ENCODE measurements at regions not wholly inside any gene's neighbourhood (a gene's known extent, or its start where the extent isn't known, plus 50 kb on each side); places are given as distances from the start of the nearest gene placed in this dataset.

GRCh38 chr3:188947401-188948280 is 224.1 kb upstream of the TPRG1 start:
- DNase-seq = peak; percentile 94
- H3K9ac ChIP-seq (ENCODE audit: low read length) = peak overlapping the region; percentile 67
- H3K4me2 ChIP-seq (ENCODE audit: low read length) = peak overlapping the region; percentile 80
- H3K27ac ChIP-seq (ENCODE audit: low read depth, low read length) = peak overlapping the region; percentile 18
- H3K56ac ChIP-seq (ENCODE audit: low read length) = peak overlapping the region; percentile 91
- H3K36me3 ChIP-seq (ENCODE audit: control insufficient read depth, insufficient read depth, low read length) = no peaks in the 10 kb centered on the region
- no CpG with 5 or more reads among the region's 48 CpGs for WGBS (ENCODE audit: extremely low coverage, insufficient coverage, low lambda C conversion rate)
- H2BK120ac ChIP-seq (ENCODE audit: low read depth, low read length) = peak overlapping the region; percentile 61
- H3K4me3 ChIP-seq (ENCODE audit: low read length) = peak overlapping the region; percentile 51
- H3K4me1 ChIP-seq (ENCODE audit: control insufficient read depth, low read depth, low read length) = peaks cover 6% of the 10 kb centered on the region
- no peak overlapping the region for H3K23ac ChIP-seq (ENCODE audit: low read length)
- no peak overlapping the region for H4K8ac ChIP-seq (ENCODE audit: low read depth, low read length)
- H4K5ac ChIP-seq (ENCODE audit: low read length) = no peak overlapping the region
- no peak overlapping the region for H2AK5ac ChIP-seq (ENCODE audit: low read length)
- H3K27me3 ChIP-seq (ENCODE audit: insufficient read depth, low read length, poor library complexity) = no peaks in the 10 kb centered on the region
- no peak overlapping the region for H2BK5ac ChIP-seq (ENCODE audit: low read length)
- no peaks in the 10 kb centered on the region for H3K79me1 ChIP-seq (ENCODE audit: low read length)
- peak overlapping the region; percentile 64 for H3K18ac ChIP-seq (ENCODE audit: low read length)
- H3K79me2 ChIP-seq (ENCODE audit: control insufficient read depth, insufficient read depth, low read length) = no peaks in the 10 kb centered on the region
- no peak overlapping the region for H2BK15ac ChIP-seq (replicated peaks; ENCODE audit: low read depth)
- peak overlapping the region; percentile 19 for H3K4ac ChIP-seq (ENCODE audit: low read depth, low read length)

- no peak overlapping the region for H3K4ac ChIP-seq (ENCODE audit: low read depth, low read length)
- H3K9ac ChIP-seq (ENCODE audit: low read length) = peak overlapping the region; percentile 57
- H2AK5ac ChIP-seq (ENCODE audit: low read length) = no peak overlapping the region
- peak overlapping the region; percentile 33 for H4K5ac ChIP-seq (ENCODE audit: low read length)
- DNase-seq = peak; percentile 51
- peak overlapping the region; percentile 5 for H2BK5ac ChIP-seq (ENCODE audit: low read length)
- peak overlapping the region; percentile 64 for H3K18ac ChIP-seq (ENCODE audit: low read length)
- no peak overlapping the region for H3K4me3 ChIP-seq (ENCODE audit: low read length)
- H2BK15ac ChIP-seq (replicated peaks; ENCODE audit: low read depth) = no peak overlapping the region
- H3K36me3 ChIP-seq (ENCODE audit: control insufficient read depth, insufficient read depth, low read length) = no peaks in the 10 kb centered on the region
- H3K56ac ChIP-seq (ENCODE audit: low read length) = peak overlapping the region; percentile 73
- H3K4me1 ChIP-seq (ENCODE audit: control insufficient read depth, low read depth, low read length) = peaks cover 6% of the 10 kb centered on the region
- WGBS (ENCODE audit: extremely low coverage, insufficient coverage, low lambda C conversion rate) = no CpG with 5 or more reads among the region's 10 CpGs
- no peaks in the 10 kb centered on the region for H3K79me2 ChIP-seq (ENCODE audit: control insufficient read depth, insufficient read depth, low read length)
- H3K23ac ChIP-seq (ENCODE audit: low read length) = no peak overlapping the region
- H4K8ac ChIP-seq (ENCODE audit: low read depth, low read length) = no peak overlapping the region
- H3K4me2 ChIP-seq (ENCODE audit: low read length) = peak overlapping the region; percentile 13
- peak overlapping the region; percentile 18 for H3K27ac ChIP-seq (ENCODE audit: low read depth, low read length)
- H3K79me1 ChIP-seq (ENCODE audit: low read length) = no peaks in the 10 kb centered on the region
- no peak overlapping the region for H2BK120ac ChIP-seq (ENCODE audit: low read depth, low read length)
- H3K27me3 ChIP-seq (ENCODE audit: insufficient read depth, low read length, poor library complexity) = no peaks in the 10 kb centered on the region
Measured at GRCh38 chr3:188948281-188948996, 223.3 kb upstream of the TPRG1 start.

DNA sequence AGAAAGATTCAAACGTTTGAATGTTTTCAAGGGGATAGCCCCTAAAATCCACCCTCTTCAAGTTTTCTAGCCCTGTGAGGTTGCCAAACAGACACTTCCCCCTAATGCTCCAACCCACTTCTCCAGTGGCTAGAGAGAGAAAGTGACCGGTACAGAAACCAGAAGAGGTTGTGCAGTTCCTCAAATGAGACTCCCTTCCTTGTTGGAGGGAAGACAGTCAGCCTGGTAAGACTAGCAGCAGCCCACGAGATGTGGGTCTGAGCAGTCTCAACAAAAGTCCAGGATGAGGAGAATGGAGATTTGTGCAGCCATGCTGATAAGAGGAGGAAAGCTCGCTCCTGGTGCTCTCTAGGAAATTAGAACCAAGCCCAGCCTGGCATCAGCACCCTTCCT is 222.8 kb upstream of the TPRG1 start:
- H2BK120ac ChIP-seq (ENCODE audit: low read depth, low read length) = no peak overlapping the region
- H3K79me2 ChIP-seq (ENCODE audit: control insufficient read depth, insufficient read depth, low read length) = no peaks in the 10 kb centered on the region
- no peak overlapping the region for H4K5ac ChIP-seq (ENCODE audit: low read length)
- peak overlapping the region; percentile 17 for H3K56ac ChIP-seq (ENCODE audit: low read length)
- peaks cover 6% of the 10 kb centered on the region for H3K4me1 ChIP-seq (ENCODE audit: control insufficient read depth, low read depth, low read length)
- H3K27ac ChIP-seq (ENCODE audit: low read depth, low read length) = no peak overlapping the region
- H3K4me2 ChIP-seq (ENCODE audit: low read length) = no peak overlapping the region
- no peaks in the 10 kb centered on the region for H3K36me3 ChIP-seq (ENCODE audit: control insufficient read depth, insufficient read depth, low read length)
- H3K9ac ChIP-seq (ENCODE audit: low read length) = no peak overlapping the region
- H2BK15ac ChIP-seq (replicated peaks; ENCODE audit: low read depth) = no peak overlapping the region
- no peak overlapping the region for H3K23ac ChIP-seq (ENCODE audit: low read length)
- no peaks in the 10 kb centered on the region for H3K79me1 ChIP-seq (ENCODE audit: low read length)
- WGBS (ENCODE audit: extremely low coverage, insufficient coverage, low lambda C conversion rate) = no CpG with 5 or more reads among the region's 4 CpGs
- H3K18ac ChIP-seq (ENCODE audit: low read length) = no peak overlapping the region
- H2BK5ac ChIP-seq (ENCODE audit: low read length) = no peak overlapping the region
- no peak for DNase-seq
- no peak overlapping the region for H3K4me3 ChIP-seq (ENCODE audit: low read length)
- no peak overlapping the region for H2AK5ac ChIP-seq (ENCODE audit: low read length)
- H4K8ac ChIP-seq (ENCODE audit: low read depth, low read length) = no peak overlapping the region
- no peak overlapping the region for H3K4ac ChIP-seq (ENCODE audit: low read depth, low read length)
- H3K27me3 ChIP-seq (ENCODE audit: insufficient read depth, low read length, poor library complexity) = no peaks in the 10 kb centered on the region

GRCh38 chr3:188949456-188949855 is 222.3 kb upstream of the TPRG1 start:
- H3K4me3 ChIP-seq (ENCODE audit: low read length) = no peak overlapping the region

GRCh38 chr3:188949996-188950395 is 221.8 kb upstream of the TPRG1 start:
- no peak overlapping the region for H3K18ac ChIP-seq (ENCODE audit: low read length)
- no peak overlapping the region for H3K4me2 ChIP-seq (ENCODE audit: low read length)
- H3K23ac ChIP-seq (ENCODE audit: low read length) = no peak overlapping the region
- H3K79me1 ChIP-seq (ENCODE audit: low read length) = no peaks in the 10 kb centered on the region
- no peaks in the 10 kb centered on the region for H3K79me2 ChIP-seq (ENCODE audit: control insufficient read depth, insufficient read depth, low read length)
- no peak overlapping the region for H2BK5ac ChIP-seq (ENCODE audit: low read length)
- no peak overlapping the region for H3K4me3 ChIP-seq (ENCODE audit: low read length)
- no peak overlapping the region for H2AK5ac ChIP-seq (ENCODE audit: low read length)
- H3K27ac ChIP-seq (ENCODE audit: low read depth, low read length) = no peak overlapping the region
- DNase-seq = no peak
- no peak overlapping the region for H2BK120ac ChIP-seq (ENCODE audit: low read depth, low read length)
- H2BK15ac ChIP-seq (replicated peaks; ENCODE audit: low read depth) = no peak overlapping the region
- no peak overlapping the region for H3K4ac ChIP-seq (ENCODE audit: low read depth, low read length)
- H3K9ac ChIP-seq (ENCODE audit: low read length) = no peak overlapping the region
- WGBS (ENCODE audit: extremely low coverage, insufficient coverage, low lambda C conversion rate) = no CpG with 5 or more reads among the region's 1 CpG
- no peaks in the 10 kb centered on the region for H3K27me3 ChIP-seq (ENCODE audit: insufficient read depth, low read length, poor library complexity)
- no peak overlapping the region for H3K56ac ChIP-seq (ENCODE audit: low read length)
- no peaks in the 10 kb centered on the region for H3K36me3 ChIP-seq (ENCODE audit: control insufficient read depth, insufficient read depth, low read length)
- H3K4me1 ChIP-seq (ENCODE audit: control insufficient read depth, low read depth, low read length) = peaks cover 6% of the 10 kb centered on the region
- no peak overlapping the region for H4K5ac ChIP-seq (ENCODE audit: low read length)
- no peak overlapping the region for H4K8ac ChIP-seq (ENCODE audit: low read depth, low read length)

More at GRCh38 chr3:188949456-188949855, 222.3 kb upstream of the TPRG1 start:
- H2BK120ac ChIP-seq (ENCODE audit: low read depth, low read length) = no peak overlapping the region
- H3K79me1 ChIP-seq (ENCODE audit: low read length) = no peaks in the 10 kb centered on the region
- no peak overlapping the region for H3K27ac ChIP-seq (ENCODE audit: low read depth, low read length)
- H2BK5ac ChIP-seq (ENCODE audit: low read length) = no peak overlapping the region
- no peak overlapping the region for H3K4ac ChIP-seq (ENCODE audit: low read depth, low read length)
- no peaks in the 10 kb centered on the region for H3K27me3 ChIP-seq (ENCODE audit: insufficient read depth, low read length, poor library complexity)
- no peak overlapping the region for H4K8ac ChIP-seq (ENCODE audit: low read depth, low read length)
- H3K4me1 ChIP-seq (ENCODE audit: control insufficient read depth, low read depth, low read length) = peaks cover 6% of the 10 kb centered on the region
- H3K79me2 ChIP-seq (ENCODE audit: control insufficient read depth, insufficient read depth, low read length) = no peaks in the 10 kb centered on the region
- no peak overlapping the region for H2AK5ac ChIP-seq (ENCODE audit: low read length)
- H4K5ac ChIP-seq (ENCODE audit: low read length) = no peak overlapping the region
- DNase-seq = no peak
- H3K18ac ChIP-seq (ENCODE audit: low read length) = no peak overlapping the region
- H3K4me2 ChIP-seq (ENCODE audit: low read length) = no peak overlapping the region
- no peak overlapping the region for H3K9ac ChIP-seq (ENCODE audit: low read length)
- no peak overlapping the region for H2BK15ac ChIP-seq (replicated peaks; ENCODE audit: low read depth)
- H3K23ac ChIP-seq (ENCODE audit: low read length) = no peak overlapping the region
- no CpG with 5 or more reads among the region's 2 CpGs for WGBS (ENCODE audit: extremely low coverage, insufficient coverage, low lambda C conversion rate)
- no peak overlapping the region for H3K56ac ChIP-seq (ENCODE audit: low read length)
- H3K36me3 ChIP-seq (ENCODE audit: control insufficient read depth, insufficient read depth, low read length) = no peaks in the 10 kb centered on the region
